Activated CD4-positive, alpha-beta T cell treated with anti-CD3 and anti-CD28 coated beads for 36 hours (primary cell): ENCODE measurements at regions not wholly inside any gene's neighbourhood (a gene's known extent, or its start where the extent isn't known, plus 50 kb on each side); places are given as distances from the start of the nearest gene placed in this dataset.

ENCODE experiments used
- ATAC-seq: fragments of 200-7000 bp; cut with Tn5 transposase; one replicate; pipeline ENCODE4 v1.10.0; 2021; ENCODE audit warnings: mild to moderate bottlenecking, moderate library complexity
- CTCF ChIA-PET: fragments of 350-600 bp; sonication (Branson Sonifier 250); formaldehyde crosslinking; loops from one replicate; lab custom pipeline; 2021; ENCODE audit warnings: antibody characterized with exemption; lab: Charles Lee
- POLR2A ChIA-PET: fragments of 350-600 bp; sonication (Branson Sonifier 250); formaldehyde crosslinking; loops from one replicate; lab custom pipeline; 2021; ENCODE audit warnings: antibody characterized with exemption, inconsistent platforms; lab: Charles Lee
- DNase-seq: peaks from one replicate; pipeline ENCODE4 v3.0.0-alpha.2; 2020
- H3K27ac Mint-ChIP-seq: one replicate; pipeline ENCODE4 v1.8.0; 2021; ENCODE audit warnings: mixed read lengths
- H3K27me3 Mint-ChIP-seq: one replicate; pipeline ENCODE4 v1.8.0; 2021; ENCODE audit warnings: mixed read lengths
- H3K36me3 Mint-ChIP-seq: one replicate; pipeline ENCODE4 v1.8.0; 2021; ENCODE audit warnings: low read depth, mixed read lengths
- H3K4me1 Mint-ChIP-seq: one replicate; pipeline ENCODE4 v1.8.0; 2021; ENCODE audit warnings: mixed read lengths
- H3K4me3 Mint-ChIP-seq: one replicate; pipeline ENCODE4 v1.8.0; 2021; ENCODE audit warnings: mild to moderate bottlenecking, moderate library complexity, mixed read lengths
- H3K9me3 Mint-ChIP-seq: one replicate; pipeline ENCODE4 v1.8.0; 2021; ENCODE audit warnings: low read depth, mixed read lengths
- intact Hi-C, 2 experiments: fragments of 100-400 bp; cut with DNase I in 1 of 2; cut with micrococcal nuclease in 1 of 2; formaldehyde crosslinking; loops; one replicate each; pipeline versions ENCODE4 v1.14.2 to v1.15.1; 2022 to 2024; cut with DNase I, micrococcal nuclease

DNA sequence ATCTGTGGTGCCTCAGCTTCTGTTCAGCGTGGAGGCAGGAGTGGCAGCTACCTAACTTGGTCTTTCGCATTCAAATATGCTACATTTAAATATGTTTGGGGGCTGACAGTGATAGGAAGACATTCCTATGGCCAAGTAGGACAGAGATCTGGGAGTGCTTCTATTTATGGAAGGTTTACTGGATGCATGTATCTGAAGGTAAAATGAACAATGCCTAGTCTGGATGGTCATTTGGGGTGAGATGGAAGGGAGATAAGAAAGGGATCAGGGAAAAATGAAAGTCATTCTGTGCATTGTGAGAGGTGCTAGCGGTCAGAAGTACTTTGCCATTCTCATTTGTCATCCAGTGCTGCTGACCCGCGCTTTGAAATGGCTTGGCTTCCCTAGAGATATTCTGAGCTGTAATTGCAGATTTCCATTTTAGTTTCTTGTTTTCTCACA is 107.3 kb upstream of the FOXN2 start:
- Mint-ChIP-seq H3K4me1 (peaks cover 5% of the 10 kb centered on the region), H3K4me3 (no peak overlapping the region), H3K9me3 (no peaks in the 10 kb centered on the region), H3K36me3 (no peaks in the 10 kb centered on the region), H3K27me3 (no peaks in the 10 kb centered on the region), H3K27ac (no peak overlapping the region)
- POLR2A ChIA-PET, result no interaction called here
- DNase-seq (no peak), ATAC-seq (no peak)
- CTCF ChIA-PET, result interaction anchor here (0.9 kb wide), 1 partner anchor 63 kb away, joined by 3 read pairs; no protein-coding TSS in a partner anchor
- intact Hi-C loops, result no loop called here

GRCh38 chr2:48207851-48208250 is 106.6 kb upstream of the FOXN2 start:
- intact Hi-C loops, result no loop called here

DNA sequence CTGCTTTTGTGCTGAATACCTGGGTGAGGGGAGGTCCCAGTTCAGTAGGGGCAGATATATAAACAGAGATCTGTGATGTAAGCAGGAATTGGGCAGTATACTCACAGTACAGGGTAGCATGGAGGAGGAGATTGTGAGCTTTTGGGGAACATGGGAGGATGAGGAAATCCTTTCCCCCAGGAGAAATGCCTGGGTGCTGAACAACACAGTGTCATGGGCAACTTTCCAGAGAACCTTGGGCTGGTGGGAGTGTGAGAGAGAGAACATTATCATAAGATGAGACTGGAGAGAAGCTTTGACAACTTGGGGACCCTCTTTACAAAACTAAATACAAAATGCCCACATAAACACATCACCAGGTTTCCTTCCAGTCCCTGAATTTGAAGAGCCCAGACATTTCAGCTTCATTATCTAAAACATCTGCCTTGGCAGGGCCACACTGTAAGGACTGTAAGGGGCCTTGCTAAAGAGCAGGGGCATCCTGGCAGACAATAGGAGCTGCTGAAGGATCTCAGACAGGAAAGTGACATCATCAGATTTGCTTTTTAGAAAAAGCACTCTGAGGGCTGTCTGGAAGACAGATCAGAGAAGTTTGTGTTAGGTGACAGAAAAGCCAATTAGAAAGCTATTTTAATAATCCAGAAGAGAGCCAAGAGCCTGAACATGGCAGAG is 105.1 kb upstream of the FOXN2 start:
- intact Hi-C loops, result no loop called here
- Mint-ChIP-seq H3K27ac (no peak overlapping the region), H3K27me3 (no peaks in the 10 kb centered on the region), H3K36me3 (no peaks in the 10 kb centered on the region), H3K4me1 (peaks cover 5% of the 10 kb centered on the region), H3K9me3 (no peaks in the 10 kb centered on the region), H3K4me3 (no peak overlapping the region)
- DNase-seq, result no peak
- ChIA-PET CTCF (interaction anchor here (0.9 kb wide), 1 partner anchor 9 kb away, joined by 3 read pairs; no protein-coding TSS in a partner anchor), POLR2A (no interaction called here)
- peak; percentile 30 for ATAC-seq

More at GRCh38 chr2:48207851-48208250, 106.6 kb upstream of the FOXN2 start:
- no peak overlapping the region for H3K4me3 Mint-ChIP-seq
- DNase-seq (no peak), ATAC-seq (no peak)
- H3K4me1 Mint-ChIP-seq, result peaks cover 5% of the 10 kb centered on the region
- ChIA-PET CTCF (interaction anchor here (0.9 kb wide), 1 partner anchor 62 kb away, joined by 3 read pairs; no protein-coding TSS in a partner anchor), POLR2A (no interaction called here)
- H3K36me3 Mint-ChIP-seq, result no peaks in the 10 kb centered on the region
- H3K9me3 Mint-ChIP-seq, result no peaks in the 10 kb centered on the region
- H3K27ac Mint-ChIP-seq, result no peak overlapping the region
- no peaks in the 10 kb centered on the region for H3K27me3 Mint-ChIP-seq

DNA sequence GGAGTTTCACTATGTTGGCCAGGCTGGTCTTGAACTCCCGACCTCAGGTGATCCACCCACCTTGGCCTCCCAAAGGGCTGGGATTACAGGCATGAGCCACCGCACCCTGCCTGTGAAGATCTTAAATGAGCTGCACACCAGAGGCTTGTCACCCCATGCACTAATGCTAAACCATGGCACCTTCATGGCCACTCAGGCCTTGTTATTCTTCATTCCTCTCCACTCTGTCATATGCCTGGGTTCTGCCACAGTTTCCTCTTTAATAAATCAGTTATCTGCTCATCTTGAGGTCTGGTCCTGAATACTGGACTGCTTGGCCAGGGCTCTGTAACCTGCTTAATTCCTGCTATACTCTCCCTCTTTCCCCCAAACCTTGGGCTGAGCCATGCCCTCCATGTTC is 104.3 kb upstream of the FOXN2 start:
- Mint-ChIP-seq H3K9me3 (no peaks in the 10 kb centered on the region), H3K27me3 (no peaks in the 10 kb centered on the region), H3K27ac (no peak overlapping the region), H3K36me3 (no peaks in the 10 kb centered on the region), H3K4me3 (no peak overlapping the region), H3K4me1 (peaks cover 5% of the 10 kb centered on the region)
- CTCF ChIA-PET, result no interaction called here
- intact Hi-C loops, result no loop called here
- ATAC-seq (no peak), DNase-seq (no peak)
- POLR2A ChIA-PET, result no interaction called here

- ChIA-PET CTCF (interaction anchor here (0.6 to 1.1 kb wide), 2 partner anchors 14 to 77 kb away, joined by 3 read pairs; no protein-coding TSS in a partner anchor), POLR2A (no interaction called here)
- ATAC-seq (no peak), DNase-seq (no peak)
- no peaks in the 10 kb centered on the region for H3K36me3 Mint-ChIP-seq
- no peaks in the 10 kb centered on the region for H3K27me3 Mint-ChIP-seq
- peaks cover 5% of the 10 kb centered on the region for H3K4me1 Mint-ChIP-seq
- H3K9me3 Mint-ChIP-seq, result no peaks in the 10 kb centered on the region
- no peak overlapping the region for H3K27ac Mint-ChIP-seq
- no peak overlapping the region for H3K4me3 Mint-ChIP-seq
- intact Hi-C loops, result no loop called here
Observed at GRCh38 chr2:48213646-48214045, 100.8 kb upstream of the FOXN2 start.

GRCh38 chr2:48218169-48218568 is 96.3 kb upstream of the FOXN2 start:
- H3K27me3 Mint-ChIP-seq, result no peaks in the 10 kb centered on the region
- H3K36me3 Mint-ChIP-seq, result no peaks in the 10 kb centered on the region
- DNase-seq (no peak), ATAC-seq (no peak)
- no peaks in the 10 kb centered on the region for H3K9me3 Mint-ChIP-seq
- intact Hi-C loops, result no loop called here
- ChIA-PET POLR2A (no interaction called here), CTCF (interaction anchor here (1.2 to 1.4 kb wide), 3 partner anchors 9 to 13 kb away, joined by 3 read pairs; no protein-coding TSS in a partner anchor)
- H3K27ac Mint-ChIP-seq, result no peak overlapping the region
- H3K4me3 Mint-ChIP-seq, result no peak overlapping the region
- H3K4me1 Mint-ChIP-seq, result peaks cover 8% of the 10 kb centered on the region

GRCh38 chr2:48219234-48219554 is 95.3 kb upstream of the FOXN2 start:
- Mint-ChIP-seq H3K36me3 (no peaks in the 10 kb centered on the region), H3K27me3 (no peaks in the 10 kb centered on the region), H3K9me3 (no peaks in the 10 kb centered on the region), H3K4me3 (no peak overlapping the region), H3K4me1 (peaks cover 8% of the 10 kb centered on the region), H3K27ac (no peak overlapping the region)
- DNase-seq, result no peak
- ChIA-PET CTCF (interaction anchor here (1.2 to 1.4 kb wide), 3 partner anchors 9 to 14 kb away, joined by 3 read pairs; no protein-coding TSS in a partner anchor), POLR2A (no interaction called here)
- intact Hi-C loops, result no loop called here
- no peak for ATAC-seq

DNA sequence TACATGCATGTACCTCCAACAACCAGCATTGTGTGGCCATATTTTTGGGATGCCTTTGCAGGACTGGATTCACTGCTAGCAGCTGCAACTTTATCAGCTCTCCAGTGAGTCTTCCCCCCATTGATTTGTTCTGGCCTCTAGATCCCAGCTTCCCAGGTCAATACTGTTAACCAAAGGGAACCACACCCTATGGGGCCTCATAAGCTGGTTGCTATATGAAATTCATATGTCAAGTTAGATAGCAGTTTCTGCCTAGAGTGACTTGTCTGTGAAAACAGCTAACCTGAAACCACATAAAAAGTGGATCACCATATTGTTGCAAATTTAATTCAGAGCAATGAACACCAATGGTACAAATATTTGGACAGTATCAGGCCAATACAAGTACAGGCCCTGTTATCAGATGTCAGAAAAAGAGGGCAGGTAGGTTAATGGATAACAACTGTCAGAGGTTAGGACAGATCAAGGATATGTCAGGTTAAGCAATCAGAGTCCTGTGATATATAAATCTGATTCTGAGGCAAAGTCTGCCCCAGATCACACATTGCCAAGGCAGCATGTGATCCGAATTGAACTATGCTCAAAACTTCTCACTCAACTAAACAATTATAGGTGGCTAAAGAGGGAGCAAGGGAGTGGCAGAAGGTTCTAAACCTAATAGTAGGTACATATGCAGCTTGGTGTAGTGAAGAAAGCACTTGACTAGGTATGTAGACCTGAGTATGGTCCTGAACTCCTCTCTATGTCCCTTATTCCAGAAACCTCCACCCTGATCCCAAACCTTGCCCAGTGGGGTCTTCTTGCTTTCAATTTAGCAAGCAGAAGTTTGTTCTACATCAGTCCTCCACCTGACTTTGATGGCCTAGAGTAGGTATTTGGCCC is 94.7 kb upstream of the FOXN2 start:
- POLR2A ChIA-PET, result no interaction called here
- ATAC-seq, result no peak
- CTCF ChIA-PET, result interaction anchor here (1.4 kb wide), 1 partner anchor 10 kb away, joined by 3 read pairs; no protein-coding TSS in a partner anchor
- no peak for DNase-seq
- H3K4me1 Mint-ChIP-seq, result peaks cover 8% of the 10 kb centered on the region
- no peak overlapping the region for H3K4me3 Mint-ChIP-seq
- no peaks in the 10 kb centered on the region for H3K9me3 Mint-ChIP-seq
- intact Hi-C loops, result no loop called here
- no peaks in the 10 kb centered on the region for H3K36me3 Mint-ChIP-seq
- no peaks in the 10 kb centered on the region for H3K27me3 Mint-ChIP-seq
- H3K27ac Mint-ChIP-seq, result no peak overlapping the region

GRCh38 chr2:48220501-48220900 is 94.0 kb upstream of the FOXN2 start:
- ChIA-PET POLR2A (no interaction called here), CTCF (no interaction called here)
- no peak for ATAC-seq
- Mint-ChIP-seq H3K36me3 (no peaks in the 10 kb centered on the region), H3K27me3 (no peaks in the 10 kb centered on the region), H3K4me3 (no peak overlapping the region), H3K4me1 (peaks cover 8% of the 10 kb centered on the region), H3K27ac (no peak overlapping the region), H3K9me3 (no peaks in the 10 kb centered on the region)
- DNase-seq, result no peak
- intact Hi-C loops, result no loop called here

DNA sequence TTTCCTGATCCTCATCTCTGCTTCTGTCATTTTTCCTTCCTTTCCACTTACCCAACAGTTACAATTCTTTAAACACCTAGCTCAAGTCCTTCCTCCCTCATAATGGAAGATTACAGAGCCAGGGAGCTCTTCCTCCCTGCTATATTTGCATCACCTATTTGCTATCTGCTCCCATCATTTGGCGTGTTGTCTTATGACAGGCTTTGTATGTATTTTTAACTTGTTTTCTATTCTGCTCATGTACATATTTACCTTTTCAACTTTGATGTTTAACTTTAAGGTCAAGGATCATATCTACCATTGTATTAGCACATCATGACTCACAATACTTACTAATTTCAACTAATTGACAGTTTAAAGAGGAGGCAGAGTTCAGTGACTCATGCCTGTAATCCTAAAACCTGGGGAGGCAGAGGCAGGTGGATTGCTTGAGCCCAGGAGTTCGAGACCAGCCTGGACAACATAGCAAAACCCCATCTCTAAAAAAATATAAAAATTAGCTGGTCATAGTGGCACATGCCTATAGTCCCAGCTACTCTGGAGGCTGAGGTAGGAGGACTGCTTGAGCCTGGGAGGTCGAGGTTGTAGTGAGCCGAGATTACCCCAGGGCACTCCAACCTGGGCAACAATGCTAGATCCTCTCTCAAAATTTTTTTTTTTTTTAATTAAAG is 92.5 kb upstream of the FOXN2 start:
- Mint-ChIP-seq H3K27me3 (no peaks in the 10 kb centered on the region), H3K4me1 (peaks cover 8% of the 10 kb centered on the region), H3K27ac (no peak overlapping the region), H3K36me3 (no peaks in the 10 kb centered on the region), H3K9me3 (no peaks in the 10 kb centered on the region), H3K4me3 (no peak overlapping the region)
- intact Hi-C loops, result no loop called here
- CTCF ChIA-PET, result interaction anchor here (0.7 kb wide), 1 partner anchor 338 kb away, joined by 3 read pairs; no protein-coding TSS in a partner anchor
- no peak for ATAC-seq
- no peak for DNase-seq
- POLR2A ChIA-PET, result no interaction called here

DNA sequence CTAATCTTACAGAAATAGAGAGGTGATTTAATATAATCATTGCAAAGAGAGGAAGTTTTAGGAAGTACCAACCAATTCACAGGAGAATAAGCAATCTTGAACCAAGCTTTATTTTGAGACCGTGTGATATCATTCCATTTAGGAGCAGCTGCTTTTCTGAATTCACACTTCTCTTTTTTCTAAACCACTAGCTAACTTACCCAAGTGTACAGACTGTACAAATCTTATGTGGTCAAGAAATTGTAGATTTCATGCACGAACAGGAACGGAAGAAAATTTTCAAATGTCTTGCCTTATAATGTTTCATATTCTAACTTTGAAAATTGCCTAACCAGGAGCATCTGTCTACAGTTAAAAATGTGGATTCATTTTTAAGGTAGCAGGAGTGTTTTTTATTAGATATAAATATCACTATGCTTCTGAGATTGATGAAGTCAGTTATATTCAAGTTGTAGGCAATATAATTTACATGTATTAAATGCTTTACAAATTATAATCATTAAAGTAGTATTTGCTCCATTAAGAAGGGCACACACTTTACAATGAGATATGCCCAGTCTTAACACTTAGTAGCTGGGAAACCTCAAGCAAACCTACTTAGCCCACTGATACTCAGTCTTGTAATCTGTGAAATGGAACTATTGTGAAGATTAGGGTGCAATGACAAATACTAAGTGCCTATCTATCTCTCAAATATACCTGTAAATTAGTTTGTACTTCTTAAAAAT is 86.7 kb upstream of the FOXN2 start:
- Mint-ChIP-seq H3K27ac (no peak overlapping the region), H3K9me3 (no peaks in the 10 kb centered on the region), H3K27me3 (no peaks in the 10 kb centered on the region), H3K4me3 (no peak overlapping the region), H3K4me1 (peaks cover 3% of the 10 kb centered on the region), H3K36me3 (no peaks in the 10 kb centered on the region)
- ChIA-PET POLR2A (no interaction called here), CTCF (interaction anchor here (0.6 to 1.0 kb wide), 2 partner anchors 9 to 14 kb away, joined by 3 read pairs; no protein-coding TSS in a partner anchor)
- intact Hi-C loops, result no loop called here
- no peak for ATAC-seq
- no peak for DNase-seq
